Prostate gland (tissue), 2 donors: ENCODE measurements at regions not wholly inside any gene's neighbourhood (a gene's known extent, or its start where the extent isn't known, plus 50 kb on each side); places are given as distances from the start of the nearest gene placed in this dataset.
"Not testable (repeated sequence)": the region's sequence is repeated elsewhere in the genome, so short reads cannot be mapped to it uniquely, and the experiment has no call there.

Experiments used
- DNase-seq: peaks from one replicate; pipeline ENCODE4 v3.0.0-alpha.2; 2019; ENCODE audit warnings: low spot score
- H3K27ac ChIP-seq, 2 donors: fragments of 200-600 bp; sonication (generic); 2 replicates each; pipeline ENCODE4 v1.5.1; 2017 to 2019
- H3K27me3 ChIP-seq: fragments of 200-600 bp; sonication (generic); replicated peaks from 2 replicates; pipeline ENCODE4 v1.5.1; 2019; ENCODE audit not compliant: insufficient read depth
- H3K36me3 ChIP-seq, 2 donors: fragments of 200-600 bp; sonication (generic); 1 replicate in 1 of 2; 2 replicates in 1 of 2; pipeline versions ENCODE4 v1.5.1 to v1.8.1; 2017 to 2019
- H3K4me1 ChIP-seq: fragments of 200-600 bp; sonication (generic); replicated peaks from 2 replicates; pipeline ENCODE4 v1.5.1; 2019
- H3K4me3 ChIP-seq, 2 donors: fragments of 200-600 bp; sonication (generic); 2 replicates each; pipeline ENCODE4 v1.5.1; 2017 to 2019
- H3K9me3 ChIP-seq: fragments of 200-600 bp; sonication (generic); 2 replicates; pipeline ENCODE4 v1.5.1; 2017
- POLR2A ChIP-seq: fragments of 450-650 bp; IDR thresholded peaks from one replicate; pipeline ENCODE4 v1.6.1; 2016; ENCODE audit warnings: antibody characterized with exemption, mild to moderate bottlenecking
- POLR2AphosphoS5 ChIP-seq: sonication (generic); formaldehyde crosslinking; IDR thresholded peaks from one replicate; pipeline ENCODE4 v1.6.1; 2017; ENCODE audit warnings: antibody characterized with exemption
- WGBS: methylation state at CpG from one replicate; pipeline ENCODE4 v1.1.5; 2018; 5-methylcytosine and 5-hydroxymethylcytosine counted together
- intact Hi-C: fragments of 100-400 bp; cut with DNase I; formaldehyde crosslinking; loops from one replicate; pipeline ENCODE4 v1.14.2; 2022
- TF ChIP-seq, protein P1 (sequence below), 4 experiments: fragments of 200-600 bp in 2 of 4; fragments of 450-650 bp in 2 of 4; sonication (generic) in 2 of 4; IDR thresholded peaks; 1 replicate in 3 of 4; 2 replicates in 1 of 4; pipeline ENCODE4 v1.5.1; 2016 to 2019; ENCODE audit warnings: antibody characterized with exemption in 4 of 4, mild to moderate bottlenecking in 2 of 4, moderate library complexity in 2 of 4

DNA sequence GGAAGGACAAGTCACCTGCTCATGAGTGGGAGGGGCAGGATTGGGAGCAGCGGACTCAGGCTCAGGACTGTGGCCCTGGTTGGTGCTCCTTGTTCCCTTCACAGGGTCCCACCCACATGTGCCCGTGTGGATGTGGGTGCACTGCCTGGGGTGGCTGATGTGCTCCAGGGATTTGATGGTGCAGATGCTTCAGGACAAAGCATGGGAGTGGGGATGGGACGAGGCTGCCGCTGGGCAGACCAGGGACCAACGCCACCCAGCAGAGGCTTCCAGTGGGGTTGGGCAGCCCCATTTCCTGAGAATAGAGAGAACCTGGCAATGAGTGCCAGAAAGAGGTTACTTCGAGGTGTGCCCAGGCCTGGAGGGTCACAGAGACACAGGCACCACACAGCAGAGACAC, 65.5 kb upstream of the IGLL5 start:
- no peak overlapping the region for H3K4me3 ChIP-seq
- H3K4me1 ChIP-seq, result no peaks in the 10 kb centered on the region
- no peak overlapping the region for H3K27ac ChIP-seq
- DNase-seq, result no peak
- intact Hi-C loops, result no loop called here
- H3K27me3 ChIP-seq, result no peaks in the 10 kb centered on the region
- no peaks in the 10 kb centered on the region for H3K9me3 ChIP-seq
- WGBS, result 90% methylated on average over 6 of the region's 6 CpGs
- H3K36me3 ChIP-seq, result no peaks in the 10 kb centered on the region
- TF ChIP-seq POLR2AphosphoS5, result no peak
- TF ChIP-seq POLR2A, result no peak
- TF ChIP-seq, protein P1, sequence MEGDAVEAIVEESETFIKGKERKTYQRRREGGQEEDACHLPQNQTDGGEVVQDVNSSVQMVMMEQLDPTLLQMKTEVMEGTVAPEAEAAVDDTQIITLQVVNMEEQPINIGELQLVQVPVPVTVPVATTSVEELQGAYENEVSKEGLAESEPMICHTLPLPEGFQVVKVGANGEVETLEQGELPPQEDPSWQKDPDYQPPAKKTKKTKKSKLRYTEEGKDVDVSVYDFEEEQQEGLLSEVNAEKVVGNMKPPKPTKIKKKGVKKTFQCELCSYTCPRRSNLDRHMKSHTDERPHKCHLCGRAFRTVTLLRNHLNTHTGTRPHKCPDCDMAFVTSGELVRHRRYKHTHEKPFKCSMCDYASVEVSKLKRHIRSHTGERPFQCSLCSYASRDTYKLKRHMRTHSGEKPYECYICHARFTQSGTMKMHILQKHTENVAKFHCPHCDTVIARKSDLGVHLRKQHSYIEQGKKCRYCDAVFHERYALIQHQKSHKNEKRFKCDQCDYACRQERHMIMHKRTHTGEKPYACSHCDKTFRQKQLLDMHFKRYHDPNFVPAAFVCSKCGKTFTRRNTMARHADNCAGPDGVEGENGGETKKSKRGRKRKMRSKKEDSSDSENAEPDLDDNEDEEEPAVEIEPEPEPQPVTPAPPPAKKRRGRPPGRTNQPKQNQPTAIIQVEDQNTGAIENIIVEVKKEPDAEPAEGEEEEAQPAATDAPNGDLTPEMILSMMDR (IDR thresholded peaks at IDR 0.05), result no peak

DNA sequence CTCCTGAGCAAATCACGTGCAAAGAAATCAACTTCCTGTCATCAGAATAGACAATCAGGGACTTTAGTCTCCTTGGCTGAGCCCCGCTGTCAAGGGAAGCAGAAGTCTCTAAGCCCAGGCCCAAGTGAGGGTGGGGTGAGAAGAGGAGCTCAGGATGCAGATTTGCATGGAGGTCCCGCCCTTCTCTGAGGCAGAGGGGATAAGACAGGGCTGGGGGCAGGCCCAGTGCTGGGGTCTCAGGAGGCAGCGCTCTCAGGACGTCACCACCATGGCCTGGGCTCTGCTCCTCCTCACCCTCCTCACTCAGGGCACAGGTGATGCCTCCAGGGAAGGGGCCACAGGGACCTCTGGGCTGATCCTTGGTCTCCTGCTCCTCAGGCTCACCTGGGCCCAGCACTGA, 65.1 kb upstream of the IGLL5 start:
- H3K36me3 ChIP-seq, H3K27ac ChIP-seq, H3K27me3 ChIP-seq, intact Hi-C loops, DNase-seq, H3K9me3 ChIP-seq, H3K4me3 ChIP-seq, H3K4me1 ChIP-seq: not testable (repeated sequence)
- 80% methylated on average over 5 of the region's 5 CpGs for WGBS

DNA sequence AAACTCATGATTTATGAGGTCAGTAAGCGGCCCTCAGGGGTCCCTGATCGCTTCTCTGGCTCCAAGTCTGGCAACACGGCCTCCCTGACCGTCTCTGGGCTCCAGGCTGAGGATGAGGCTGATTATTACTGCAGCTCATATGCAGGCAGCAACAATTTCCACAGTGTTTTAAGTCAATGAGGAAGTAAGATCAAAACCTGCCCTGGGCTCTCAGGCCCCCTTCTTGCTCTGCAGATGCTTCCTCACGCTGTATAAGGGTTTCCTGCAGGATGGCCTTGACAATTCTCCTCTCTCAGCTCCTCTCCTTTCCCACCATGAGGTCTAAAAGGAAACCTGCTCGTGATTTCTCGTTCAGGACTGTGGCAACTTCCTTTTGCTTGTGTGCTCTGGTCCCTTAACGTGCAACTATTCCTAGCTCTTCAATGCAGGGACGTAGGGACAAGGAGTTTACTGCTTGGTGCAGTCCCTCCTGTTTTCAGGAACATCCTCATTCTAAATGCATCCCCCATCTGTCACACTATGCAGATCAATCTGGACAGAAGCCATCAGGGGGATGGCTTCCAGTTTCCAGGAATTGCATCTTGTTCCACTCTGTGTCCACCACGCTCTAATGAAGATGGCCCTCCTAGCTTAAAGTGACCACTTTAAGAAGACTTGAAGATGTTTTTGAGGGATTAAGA, 64.3 kb upstream of the IGLL5 start:
- 87% methylated on average over 10 of the region's 10 CpGs for WGBS
- no peak for DNase-seq
- no peaks in the 10 kb centered on the region for H3K27me3 ChIP-seq
- TF ChIP-seq, protein P1 (IDR thresholded peaks at IDR 0.05), result no peak
- no peak for TF ChIP-seq POLR2AphosphoS5
- no peak for TF ChIP-seq POLR2A
- no peaks in the 10 kb centered on the region for H3K9me3 ChIP-seq
- H3K4me1 ChIP-seq, result no peaks in the 10 kb centered on the region
- H3K36me3 ChIP-seq, result no peaks in the 10 kb centered on the region
- intact Hi-C loops, result no loop called here
- H3K27ac ChIP-seq, result no peak overlapping the region
- no peak overlapping the region for H3K4me3 ChIP-seq

DNA sequence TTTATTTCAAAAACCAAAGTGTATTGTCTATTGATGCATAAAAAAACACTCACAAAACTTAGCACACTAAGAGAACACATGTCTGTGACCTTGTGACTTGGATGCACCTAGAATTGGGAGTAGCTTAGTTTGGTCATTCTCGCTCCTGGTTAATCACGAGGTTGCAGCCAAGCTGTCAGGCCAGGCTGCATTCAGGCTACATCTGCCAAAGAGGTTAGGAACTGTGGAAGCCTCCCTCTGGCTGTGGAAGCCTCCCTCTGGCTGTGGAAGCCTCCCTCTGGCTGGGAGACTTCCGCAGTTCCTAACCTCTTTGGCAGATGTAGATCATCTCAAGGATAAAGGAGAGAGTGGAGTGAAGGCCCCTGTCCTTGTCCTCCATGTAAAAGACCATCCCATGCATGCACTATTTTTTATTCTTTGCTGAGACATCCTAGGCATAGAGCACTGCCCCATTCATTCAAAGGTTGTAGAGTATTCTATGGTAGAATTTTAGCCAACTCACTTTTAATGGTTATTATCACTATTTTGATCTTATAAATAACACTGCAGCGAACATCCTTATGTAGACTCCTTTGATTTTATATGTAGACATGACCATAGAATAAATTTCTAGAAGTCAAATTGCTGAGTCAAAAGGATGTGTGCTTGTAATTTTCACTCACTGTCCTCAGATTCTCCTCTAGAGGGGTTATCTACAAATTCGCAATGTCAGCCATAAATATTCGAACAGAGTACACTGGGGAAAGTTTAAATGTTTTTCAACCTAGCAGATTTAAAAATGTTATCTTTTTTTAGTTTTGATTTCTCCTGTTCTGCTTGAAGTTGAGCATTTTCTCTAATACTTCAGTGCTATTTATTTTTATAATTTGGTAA, 63.0 kb upstream of the IGLL5 start:
- 90% methylated on average over 6 of the region's 6 CpGs for WGBS
- Histone ChIP-seq H3K4me3 (no peak overlapping the region), H3K36me3 (no peaks in the 10 kb centered on the region), H3K9me3 (no peaks in the 10 kb centered on the region), H3K27ac (no peak overlapping the region), H3K4me1 (no peaks in the 10 kb centered on the region), H3K27me3 (no peaks in the 10 kb centered on the region)
- no peak for DNase-seq
- no peak for TF ChIP-seq POLR2AphosphoS5
- TF ChIP-seq POLR2A, result no peak
- TF ChIP-seq, protein P1 (IDR thresholded peaks at IDR 0.05), result no peak
- intact Hi-C loops, result no loop called here

DNA sequence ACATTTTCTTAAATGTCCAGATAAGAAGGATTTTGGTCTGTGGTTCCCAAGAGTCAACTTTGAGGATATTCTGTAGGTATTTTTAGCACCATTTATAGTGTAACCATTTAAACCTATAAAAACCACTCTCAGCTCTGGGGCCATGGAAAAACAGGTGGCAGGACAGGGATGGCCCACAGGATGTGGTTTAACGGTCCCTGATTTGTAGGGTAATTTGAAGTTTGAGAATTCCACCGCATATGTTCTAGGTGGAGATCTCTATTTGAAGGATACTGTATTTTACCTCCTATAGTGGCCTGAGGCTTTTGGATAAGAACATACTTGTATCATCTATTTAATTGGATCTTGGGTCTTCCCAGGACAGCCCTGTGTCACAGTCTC, 62.4 kb upstream of the IGLL5 start:
- Histone ChIP-seq H3K27me3 (no peaks in the 10 kb centered on the region), H3K36me3 (no peaks in the 10 kb centered on the region), H3K4me3 (no peak overlapping the region), H3K9me3 (no peaks in the 10 kb centered on the region), H3K4me1 (no peaks in the 10 kb centered on the region), H3K27ac (no peak overlapping the region)
- TF ChIP-seq, protein P1 (IDR thresholded peaks at IDR 0.05), result no peak
- TF ChIP-seq POLR2A (no peak), POLR2AphosphoS5 (no peak)
- no peak for DNase-seq
- 70% methylated on average over 2 of the region's 2 CpGs for WGBS
- intact Hi-C loops, result no loop called here
